NCI-H1930 (cell line): ENCODE measurements at regions not wholly inside any gene's neighbourhood (a gene's known extent, or its start where the extent isn't known, plus 50 kb on each side); places are given as distances from the start of the nearest gene placed in this dataset.
"Not testable (repeated sequence)": the region's sequence is repeated elsewhere in the genome, so short reads cannot be mapped to it uniquely, and the experiment has no call there.

Experiments
- DNase-seq, 2 experiments: peaks; one replicate each; lab custom pipeline; 2025; lab: John Stamatoyannopoulos, UW

DNA sequence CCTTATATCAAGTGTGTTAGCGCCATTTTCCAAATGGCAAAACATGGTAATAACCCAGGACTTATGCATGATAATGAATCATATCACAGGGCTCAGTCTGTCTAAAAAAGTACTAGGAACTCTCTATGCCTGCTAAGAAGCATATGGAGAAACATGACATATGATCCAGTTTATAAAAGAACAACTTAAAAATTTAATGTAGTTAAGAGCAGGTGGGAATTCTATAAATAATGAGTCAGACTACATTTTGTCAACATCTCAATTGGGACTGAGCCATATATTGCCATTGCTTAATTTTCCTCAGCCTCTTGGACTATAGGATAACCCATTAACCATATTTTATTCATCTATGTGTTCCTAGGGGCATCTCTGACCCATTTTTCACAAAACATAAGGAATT, 360.4 kb upstream of the AGA start:
- no peak for DNase-seq

DNA sequence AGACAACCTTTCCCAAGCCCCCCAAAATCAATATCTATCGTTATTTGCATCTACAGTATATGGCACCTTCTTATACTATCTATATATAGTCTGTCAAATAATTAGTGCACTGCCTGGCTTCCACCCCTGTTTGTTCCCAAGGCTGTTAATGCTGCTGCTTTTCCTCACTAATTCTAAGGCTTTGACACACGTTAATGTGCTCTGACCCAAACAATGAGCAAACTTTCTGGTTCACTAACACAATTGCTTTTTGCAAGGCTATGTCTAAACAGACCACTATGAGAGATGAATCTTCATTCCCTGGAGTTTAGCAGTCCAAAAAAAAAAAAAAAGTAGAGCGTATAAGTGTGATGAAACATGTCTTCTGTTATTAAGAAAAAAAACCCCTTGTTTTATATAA, 360.9 kb upstream of the AGA start:
- no peak for DNase-seq

DNA sequence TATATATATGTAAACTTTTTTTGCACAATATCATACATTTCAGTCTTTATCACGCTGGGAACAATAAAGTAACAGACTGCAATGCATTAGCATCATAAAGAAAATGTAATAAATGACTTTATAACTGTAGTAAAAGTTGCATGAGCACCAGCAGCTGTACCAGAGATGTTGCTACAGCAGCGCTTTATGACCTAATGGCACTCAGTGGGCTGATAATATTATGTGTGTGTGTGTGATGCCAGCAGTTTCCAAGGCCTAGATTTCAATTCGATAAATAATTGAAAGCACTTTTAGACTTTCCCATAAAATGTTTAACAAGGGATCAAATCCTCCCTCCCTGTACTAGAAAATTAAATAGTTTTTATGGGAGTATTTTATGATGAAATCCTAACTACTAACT, 367.6 kb upstream of the AGA start:
- no peak for DNase-seq

DNA sequence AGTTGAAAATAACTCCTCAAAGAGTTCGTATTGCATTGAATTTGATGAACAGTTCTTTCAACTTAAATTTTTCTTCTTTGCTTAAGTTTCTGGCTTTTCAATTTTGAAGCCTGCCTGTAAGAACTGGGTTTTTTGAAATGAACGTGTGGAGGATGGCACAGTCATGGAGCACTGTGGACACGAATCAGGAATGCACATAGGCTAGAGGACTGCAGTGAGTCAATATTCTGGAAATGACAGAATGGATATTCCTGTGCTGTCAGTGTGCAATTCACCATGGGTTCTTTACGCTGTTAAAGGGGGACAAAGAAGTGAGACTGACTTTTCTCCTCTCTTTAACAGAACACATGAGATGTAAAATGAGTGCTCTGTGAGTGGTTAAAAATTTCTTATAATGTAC, 368.0 kb upstream of the AGA start:
- DNase-seq = no peak

DNA sequence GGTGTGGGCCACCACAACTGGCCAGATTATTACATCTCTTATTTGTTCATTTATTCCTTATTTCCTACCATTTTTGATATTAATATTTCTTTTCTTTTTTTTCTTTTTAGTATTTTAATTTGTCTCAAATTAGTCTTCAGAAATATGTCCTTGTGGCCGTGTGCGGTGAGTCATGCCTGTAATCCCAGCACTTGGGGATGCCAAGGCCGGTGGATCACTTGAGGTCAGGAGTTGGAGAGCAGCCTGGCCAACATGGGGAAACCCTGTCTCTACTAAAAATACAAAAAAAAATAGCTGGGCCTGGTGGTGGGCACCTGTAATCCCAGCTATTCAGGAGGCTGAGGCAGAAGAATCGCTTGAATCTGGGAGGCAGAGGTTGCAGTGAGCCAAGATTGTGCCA, 376.2 kb upstream of the AGA start:
- not testable (repeated sequence) for DNase-seq

DNA sequence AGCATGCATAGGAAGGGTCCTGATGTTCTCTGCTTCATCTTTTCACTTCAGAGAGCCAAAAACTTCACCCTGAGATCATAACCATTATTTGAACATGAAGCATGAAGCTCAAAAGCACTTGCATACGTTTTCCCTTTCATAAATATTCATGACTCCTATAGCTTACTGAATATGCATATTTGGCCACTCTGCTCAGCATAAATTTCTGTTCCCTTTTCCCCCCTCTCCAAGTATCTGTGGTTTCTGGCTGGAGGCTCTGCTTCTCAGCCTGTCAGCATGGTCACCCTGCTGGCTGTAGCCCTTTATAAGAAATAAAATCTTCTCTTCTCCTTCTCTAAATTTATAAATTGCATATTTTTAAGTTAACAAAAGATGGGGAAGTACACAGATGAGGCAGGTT, 384.7 kb upstream of the AGA start:
- DNase-seq = no peak

DNA sequence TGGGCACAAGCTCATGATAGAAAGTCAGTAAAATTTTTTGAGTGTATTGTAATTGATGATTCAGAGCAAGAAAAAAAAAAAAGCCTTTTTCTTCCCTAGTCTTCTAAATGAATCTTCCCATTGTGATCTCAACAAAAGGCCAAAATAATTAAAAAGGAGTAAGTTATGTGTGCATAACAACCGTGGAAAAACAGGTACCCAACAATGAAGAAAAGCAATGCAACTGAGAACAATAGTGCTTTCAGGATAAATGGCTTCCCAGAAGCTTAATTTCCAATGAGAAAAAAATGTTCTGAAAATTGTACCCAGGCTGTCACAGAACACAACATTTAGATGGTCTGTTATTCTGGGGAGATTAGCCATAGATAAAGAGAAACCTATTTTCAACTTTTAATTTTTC, 399.0 kb upstream of the AGA start:
- DNase-seq = no peak

DNA sequence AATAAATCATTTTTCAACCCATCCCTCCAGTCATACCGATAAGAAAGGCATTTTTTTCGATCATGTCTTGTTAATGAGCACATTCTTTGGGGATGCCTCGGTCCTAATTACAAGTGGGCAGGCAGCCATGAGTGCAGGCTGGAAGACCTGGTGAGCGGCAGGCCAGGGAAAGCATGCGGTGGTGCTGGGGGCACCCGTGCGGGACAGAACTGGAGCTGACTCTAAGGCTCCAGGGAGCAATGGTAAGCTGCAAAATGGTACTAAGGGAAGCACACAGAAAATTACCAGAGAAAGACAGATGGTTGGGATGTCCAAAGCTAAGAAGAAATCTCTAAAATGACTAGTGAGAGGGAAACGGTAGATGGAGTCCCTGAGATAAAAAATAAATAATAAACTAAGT, 411.0 kb upstream of the AGA start:
- DNase-seq = no peak

DNA sequence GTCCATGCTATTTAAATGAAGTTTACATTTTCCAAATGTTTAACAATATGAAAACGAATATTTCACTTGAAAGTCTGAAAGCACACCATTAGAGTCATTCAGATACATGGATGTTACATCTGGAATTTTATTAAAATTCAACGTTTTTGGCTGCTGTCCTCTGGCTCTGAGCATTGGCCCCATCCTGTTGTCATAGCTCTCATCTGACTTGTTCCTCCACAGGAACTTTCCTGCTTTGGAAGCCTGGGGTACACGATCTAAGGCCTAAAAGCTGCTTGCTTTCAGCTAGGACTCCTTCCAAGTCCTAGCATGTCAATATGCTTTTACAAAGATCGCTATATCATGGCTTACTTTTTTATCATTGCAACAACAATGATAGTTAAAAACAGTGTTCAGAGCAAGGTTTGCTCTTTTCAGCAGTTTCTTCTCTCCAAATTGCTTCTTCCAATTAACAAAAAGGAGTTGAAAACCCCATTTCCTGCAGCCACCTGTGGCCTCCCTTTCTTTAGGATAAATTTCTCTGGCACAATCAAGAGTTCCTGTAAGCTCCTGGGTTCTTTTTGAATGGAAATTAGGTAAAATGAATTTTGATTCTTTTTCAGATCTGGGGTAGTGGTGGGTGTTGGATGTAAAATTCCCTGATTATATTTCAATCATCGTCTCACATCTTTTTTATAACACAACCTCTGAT, 413.4 kb upstream of the AGA start:
- DNase-seq = no peak

DNA sequence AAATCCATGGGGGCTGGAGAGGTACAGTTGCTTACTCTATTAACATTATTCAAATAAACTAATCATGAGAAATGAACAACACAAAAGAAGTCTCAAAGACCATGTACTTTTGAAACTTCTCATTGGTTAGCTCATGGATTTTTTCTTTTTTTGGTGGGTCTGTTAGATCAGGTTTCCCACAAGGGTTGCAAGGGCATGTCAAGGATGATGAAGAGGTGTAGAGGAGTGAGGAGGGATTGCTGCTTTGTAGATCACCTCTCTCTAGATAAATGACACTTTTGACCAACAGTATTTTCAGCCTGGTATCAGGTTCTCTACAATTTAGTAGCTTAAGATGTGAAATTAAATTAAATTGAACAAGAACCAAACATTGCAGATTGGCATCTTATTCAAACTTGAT, 417.9 kb upstream of the AGA start:
- no peak for DNase-seq

DNA sequence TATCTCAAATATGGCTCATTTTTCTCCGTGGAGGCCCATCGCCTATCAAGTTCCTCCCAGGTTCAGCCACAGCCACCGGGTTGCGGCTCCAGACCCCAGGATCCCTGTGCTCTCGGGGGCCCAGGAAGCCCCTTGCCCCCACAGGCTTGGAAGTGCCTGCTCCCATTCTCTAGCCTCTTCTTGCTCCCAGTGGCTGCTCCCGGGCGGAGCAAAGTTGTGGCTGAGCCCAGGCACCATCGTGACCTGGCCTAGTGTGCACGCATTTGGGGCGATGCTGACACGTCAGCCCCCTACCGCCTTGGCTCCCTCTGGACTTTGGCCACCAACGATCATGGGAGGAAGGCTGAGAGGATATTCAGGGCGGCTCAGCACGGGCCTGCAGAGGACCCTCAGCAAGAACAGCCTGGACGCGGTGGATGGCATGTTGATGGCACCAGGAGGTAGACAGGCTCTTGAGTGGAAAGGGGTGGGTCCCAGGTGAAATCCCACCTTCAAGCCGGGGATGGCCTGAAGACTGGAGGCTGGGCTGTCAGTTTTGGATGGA, 419.4 kb upstream of the AGA start:
- no peak for DNase-seq

DNA sequence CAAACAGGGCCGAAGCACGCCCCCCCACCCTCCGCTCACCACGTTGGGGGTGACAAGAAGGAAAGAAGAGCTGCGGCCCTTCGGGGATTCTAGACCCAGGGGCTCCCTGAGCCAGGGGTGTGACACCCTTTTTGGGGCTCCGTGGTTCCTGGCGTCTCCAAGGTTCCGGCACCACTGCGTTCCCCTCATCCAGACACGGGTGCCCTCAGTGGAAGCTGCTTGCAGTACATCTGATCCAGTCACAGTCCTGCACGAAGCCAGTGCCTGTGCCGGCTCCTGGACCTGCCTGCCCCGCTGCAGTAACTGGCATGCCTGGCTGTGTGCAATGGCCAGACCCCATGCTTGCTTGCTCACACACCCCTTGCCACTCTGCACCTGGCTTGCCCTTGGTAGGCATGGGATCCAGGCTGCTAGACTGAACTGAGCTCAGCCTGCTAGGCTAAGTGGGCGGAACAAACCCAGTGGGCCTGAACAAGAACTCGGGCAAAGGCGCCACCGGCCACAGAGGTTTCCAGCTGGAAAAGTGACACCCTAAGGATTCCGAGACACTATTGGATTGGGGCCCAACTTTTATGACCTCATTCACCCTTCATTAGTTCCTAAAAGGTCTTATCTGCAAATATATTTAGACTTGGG, 420.4 kb upstream of the AGA start:
- no peak for DNase-seq

DNA sequence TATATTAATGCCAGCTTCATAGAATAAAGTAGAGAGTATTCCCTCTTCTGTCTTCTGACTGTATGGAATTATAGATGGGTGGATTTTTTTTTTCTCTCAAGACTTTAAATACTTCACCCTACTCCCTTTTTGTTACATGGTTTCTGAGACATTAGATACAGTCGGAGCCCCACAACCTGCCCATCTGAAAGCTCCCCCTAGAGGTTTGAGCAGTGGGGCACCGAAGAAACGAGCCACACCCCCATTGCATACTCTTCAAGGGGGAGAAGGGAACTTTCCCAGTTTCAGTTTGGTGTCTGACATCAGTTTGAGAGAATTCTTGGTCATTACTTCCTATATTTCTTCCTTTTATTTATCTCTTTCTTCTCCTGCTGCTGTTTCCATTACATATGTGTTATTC, 437.6 kb upstream of the AGA start:
- DNase-seq = no peak

DNA sequence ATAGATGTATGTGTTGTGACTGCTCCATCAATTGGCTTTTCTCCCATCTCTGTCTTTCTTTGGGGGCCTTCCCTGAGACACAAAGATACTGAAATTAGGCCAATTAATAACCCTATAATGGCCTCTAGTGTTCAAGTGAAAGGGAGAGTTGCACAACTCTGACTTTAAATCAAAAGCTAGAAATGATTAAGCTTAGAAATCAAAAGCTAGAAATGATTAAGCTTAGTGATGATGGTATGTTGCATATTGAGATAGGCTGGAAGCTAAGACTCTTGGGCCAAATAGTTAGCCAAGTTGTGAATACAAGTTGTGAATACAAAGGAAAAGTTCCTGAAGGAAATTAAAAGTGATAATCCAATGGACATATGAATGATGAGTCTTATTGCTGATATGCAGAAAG, 452.9 kb upstream of the AGA start:
- DNase-seq = no peak

DNA sequence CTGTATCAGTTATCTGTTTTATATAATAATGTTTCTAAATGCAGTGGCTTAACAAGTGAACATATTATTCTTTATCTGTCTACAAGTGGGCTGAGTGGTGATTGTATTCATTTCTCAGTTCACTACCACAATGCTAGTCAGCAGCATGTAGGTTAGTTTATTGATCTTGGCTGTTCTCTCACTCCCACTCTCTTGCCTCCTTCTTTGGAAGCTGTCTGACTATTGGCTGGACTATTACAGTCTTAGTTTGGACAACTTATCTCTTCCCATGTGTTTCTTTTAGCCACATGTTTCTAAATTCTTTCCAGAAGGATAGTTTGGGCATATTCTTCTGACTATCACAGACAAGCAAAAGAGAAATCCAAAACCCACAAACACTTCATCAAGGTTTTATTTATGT, 459.5 kb upstream of the AGA start:
- no peak for DNase-seq

DNA sequence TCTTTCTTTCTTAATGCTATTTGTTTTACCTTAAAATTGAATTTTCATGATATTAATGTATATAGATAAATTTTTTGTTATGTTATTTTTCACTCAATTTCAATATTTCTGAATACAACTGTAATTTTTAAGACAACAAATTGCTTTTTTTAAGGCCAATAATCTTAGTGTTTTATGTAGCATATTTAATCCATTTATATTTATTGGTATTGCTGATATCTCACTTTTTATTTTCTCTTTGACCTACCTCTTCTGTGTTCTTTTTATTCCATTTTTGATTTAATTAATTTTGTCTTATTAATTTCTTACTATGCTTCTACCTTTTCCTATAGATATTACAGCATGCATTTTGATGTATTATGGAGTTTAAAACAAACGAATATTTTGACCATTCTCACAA, 460.1 kb upstream of the AGA start:
- DNase-seq = no peak

DNA sequence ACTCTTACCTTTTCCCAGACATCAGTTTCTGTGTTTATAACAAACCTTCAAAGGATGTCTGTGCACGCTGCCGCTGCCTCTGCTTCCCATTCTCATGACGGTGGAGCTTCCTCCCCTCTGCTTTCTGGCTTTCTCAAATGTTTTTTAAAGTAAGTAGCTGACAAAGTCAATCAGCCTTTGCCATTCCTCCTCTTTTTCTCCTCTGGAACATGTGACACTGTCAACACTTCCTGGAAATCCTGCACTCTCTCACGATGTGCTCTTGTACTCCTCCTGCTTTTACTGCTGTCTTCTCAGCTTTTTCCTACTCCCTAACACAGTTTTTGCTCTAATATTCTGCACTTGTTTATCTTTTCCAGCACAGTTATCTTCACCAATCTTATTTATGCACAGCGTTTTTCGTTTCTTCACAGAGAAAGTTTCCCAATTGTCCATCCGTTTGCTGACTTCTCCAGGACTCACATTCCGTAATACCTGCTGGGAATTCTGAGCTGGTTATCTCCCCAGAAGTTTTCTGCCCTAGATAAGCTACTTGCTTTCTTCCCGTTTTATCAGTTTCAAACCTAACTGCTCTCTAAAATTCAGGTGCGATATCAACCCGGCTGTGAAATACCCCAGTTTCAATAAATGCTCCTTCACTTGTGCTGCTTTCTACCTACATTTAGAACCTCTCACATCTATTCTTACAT, 465.6 kb upstream of the AGA start:
- no peak for DNase-seq

DNA sequence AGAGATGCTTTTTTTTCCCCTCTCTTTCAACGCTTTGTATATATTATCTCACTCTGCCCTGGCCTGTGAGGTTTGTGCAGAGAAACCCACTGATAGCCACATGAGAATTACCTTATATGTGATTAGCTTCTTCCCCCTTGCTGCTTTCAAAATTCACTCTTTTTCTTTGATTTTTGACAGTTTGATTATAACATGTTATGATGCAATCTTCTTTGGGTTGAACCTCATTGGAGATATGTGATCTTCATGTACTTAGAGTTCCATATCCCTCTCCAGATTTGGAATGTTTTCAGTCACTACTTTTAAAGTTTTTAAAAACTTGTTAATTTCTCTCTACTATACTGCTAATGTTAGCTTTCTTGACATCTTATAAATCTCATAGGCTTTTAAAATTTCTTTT, 479.5 kb upstream of the AGA start:
- DNase-seq = no peak

DNA sequence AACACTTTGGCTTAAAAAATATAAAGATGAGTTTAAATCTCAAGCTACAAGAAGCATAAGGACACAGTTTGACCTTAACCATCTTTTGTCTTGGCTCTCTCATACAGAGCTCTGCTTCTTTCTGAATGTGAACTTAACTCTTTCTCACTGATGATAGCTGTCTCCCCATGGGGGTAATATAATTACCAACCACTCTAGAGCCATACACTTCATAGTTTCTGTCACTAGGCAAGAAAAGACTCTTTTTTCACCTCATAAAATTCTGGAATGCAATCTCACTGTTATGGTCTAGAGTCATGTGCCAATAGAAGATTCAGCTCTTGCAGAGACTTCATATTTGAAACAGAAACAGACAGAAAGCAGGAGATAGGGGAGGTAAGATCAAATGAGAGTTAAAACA, 481.7 kb upstream of the AGA start:
- DNase-seq = no peak

DNA sequence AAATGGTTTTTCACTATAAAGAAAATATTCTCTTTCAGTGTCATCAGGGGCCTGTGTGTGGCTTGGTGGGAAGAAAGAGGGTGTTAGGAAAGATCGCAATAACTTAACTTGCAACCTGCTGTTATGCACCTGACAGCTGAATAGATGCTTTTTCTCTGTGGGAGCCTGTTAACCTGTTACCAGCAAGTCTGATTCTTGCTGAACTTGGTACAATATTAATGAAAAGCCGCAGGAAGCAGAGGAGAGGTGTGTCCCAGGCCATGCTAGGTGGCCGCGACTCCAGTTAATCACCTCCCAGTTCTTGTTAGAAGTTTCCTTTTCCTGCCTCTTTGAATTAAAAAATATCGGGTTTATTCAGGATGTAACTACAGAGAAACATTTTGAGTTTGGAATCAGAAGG, 494.8 kb upstream of the AGA start:
- DNase-seq = no peak

DNA sequence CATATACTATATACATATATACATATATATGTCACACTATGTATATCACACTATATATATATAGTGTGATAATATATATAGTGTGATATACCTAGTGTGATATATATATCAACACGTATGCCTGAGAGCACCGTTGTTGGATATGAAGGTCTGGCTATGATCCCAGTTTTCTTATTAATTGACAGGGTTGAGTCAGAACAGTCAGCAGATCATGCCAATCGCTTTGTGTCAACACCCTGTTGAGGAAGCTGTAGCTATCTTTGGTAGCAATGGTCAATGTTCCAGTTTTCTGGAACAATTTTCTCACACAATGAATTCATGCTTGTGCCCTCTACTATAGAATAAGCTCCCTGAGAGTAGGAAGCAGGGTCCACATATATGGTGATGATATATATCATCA, 496.0 kb upstream of the AGA start:
- DNase-seq = no peak

DNA sequence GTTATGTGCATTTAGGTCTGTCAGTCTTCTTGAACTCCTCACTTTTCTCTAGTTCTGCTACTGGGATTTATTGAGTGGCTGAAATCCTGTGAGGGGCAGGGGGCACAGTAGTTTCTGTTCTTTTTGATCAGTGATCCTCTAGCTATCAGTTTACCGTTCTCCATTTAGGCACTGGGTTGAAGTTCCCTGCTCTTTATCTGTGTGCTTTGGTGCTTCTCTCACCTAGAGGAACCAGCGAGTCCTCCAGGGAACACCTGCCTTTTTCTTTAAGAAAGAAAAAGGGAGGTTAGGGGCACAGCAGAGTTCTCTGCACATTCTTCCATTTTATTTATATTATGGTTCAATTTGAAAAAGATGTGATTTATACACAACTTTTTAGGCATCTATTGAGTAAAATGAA, 503.0 kb upstream of the AGA start:
- no peak for DNase-seq

DNA sequence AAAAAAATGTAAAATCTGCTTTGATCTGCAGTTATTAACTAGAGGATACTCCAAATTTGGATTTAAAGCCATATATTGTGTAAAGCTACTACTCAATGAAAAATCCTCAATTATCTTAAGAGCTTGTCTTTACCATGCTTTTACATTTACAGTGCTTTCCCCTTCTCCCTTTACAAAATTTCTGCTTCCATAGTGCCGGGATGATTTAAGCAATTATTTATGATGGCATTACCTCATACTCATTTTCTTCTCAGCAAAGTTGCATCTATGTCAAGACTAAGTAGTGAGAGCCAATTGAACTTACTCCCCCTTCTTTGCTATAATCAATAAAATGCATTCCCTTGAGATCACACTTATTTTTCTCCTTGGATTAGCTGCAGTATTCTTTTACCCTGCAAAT, 505.4 kb upstream of the AGA start:
- no peak for DNase-seq
